ENCODE measurements at regions not wholly inside any gene's neighbourhood (a gene's known extent, or its start where the extent isn't known, plus 50 kb on each side); places are given as distances from the start of the nearest gene placed in this dataset.

GRCh38 chr5:44532981-44533380, 143.8 kb upstream of the FGF10 start:
- TF ChIP-seq CTCF (conservative IDR thresholded peaks at IDR 0.05 in 1 of 2, IDR thresholded peaks at IDR 0.05 in 1 of 2; ENCODE audit: low read depth in 1 of 2, low read length in 2 of 2) (no peak), EZH2 (IDR thresholded peaks at IDR 0.05; ENCODE audit: low read length, missing control alignments) (no peak)
